GM19351 (cell line): ENCODE measurements at regions not wholly inside any gene's neighbourhood (a gene's known extent, or its start where the extent isn't known, plus 50 kb on each side); places are given as distances from the start of the nearest gene placed in this dataset.
"Not testable (repeated sequence)": the region's sequence is repeated elsewhere in the genome, so short reads cannot be mapped to it uniquely, and the experiment has no call there.

Source experiments
- ATAC-seq: cut with Tn5 transposase; IDR thresholded peaks from one replicate; pipeline ENCODE4 v1.9.1; 2021; ENCODE audit warnings: mild to moderate bottlenecking, moderate library complexity; ENCODE audit not compliant: unreplicated experiment

DNA sequence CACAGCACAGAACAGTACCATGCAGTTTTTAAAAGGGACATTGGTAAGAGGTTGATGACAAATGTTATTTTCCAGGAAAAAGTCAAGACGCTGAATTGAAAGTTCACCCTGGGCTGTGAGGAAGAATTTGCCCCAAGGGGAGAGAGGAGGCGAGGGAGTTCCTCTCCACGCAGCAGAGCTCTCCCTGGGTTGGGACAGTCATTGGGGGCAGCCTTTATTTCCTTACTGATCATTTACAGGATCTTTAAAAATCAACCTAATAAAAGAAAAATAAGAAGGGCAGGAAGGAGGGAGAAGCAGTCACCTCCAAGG, 49.9 kb upstream of the WNT7B start:
- ATAC-seq = no peak

DNA sequence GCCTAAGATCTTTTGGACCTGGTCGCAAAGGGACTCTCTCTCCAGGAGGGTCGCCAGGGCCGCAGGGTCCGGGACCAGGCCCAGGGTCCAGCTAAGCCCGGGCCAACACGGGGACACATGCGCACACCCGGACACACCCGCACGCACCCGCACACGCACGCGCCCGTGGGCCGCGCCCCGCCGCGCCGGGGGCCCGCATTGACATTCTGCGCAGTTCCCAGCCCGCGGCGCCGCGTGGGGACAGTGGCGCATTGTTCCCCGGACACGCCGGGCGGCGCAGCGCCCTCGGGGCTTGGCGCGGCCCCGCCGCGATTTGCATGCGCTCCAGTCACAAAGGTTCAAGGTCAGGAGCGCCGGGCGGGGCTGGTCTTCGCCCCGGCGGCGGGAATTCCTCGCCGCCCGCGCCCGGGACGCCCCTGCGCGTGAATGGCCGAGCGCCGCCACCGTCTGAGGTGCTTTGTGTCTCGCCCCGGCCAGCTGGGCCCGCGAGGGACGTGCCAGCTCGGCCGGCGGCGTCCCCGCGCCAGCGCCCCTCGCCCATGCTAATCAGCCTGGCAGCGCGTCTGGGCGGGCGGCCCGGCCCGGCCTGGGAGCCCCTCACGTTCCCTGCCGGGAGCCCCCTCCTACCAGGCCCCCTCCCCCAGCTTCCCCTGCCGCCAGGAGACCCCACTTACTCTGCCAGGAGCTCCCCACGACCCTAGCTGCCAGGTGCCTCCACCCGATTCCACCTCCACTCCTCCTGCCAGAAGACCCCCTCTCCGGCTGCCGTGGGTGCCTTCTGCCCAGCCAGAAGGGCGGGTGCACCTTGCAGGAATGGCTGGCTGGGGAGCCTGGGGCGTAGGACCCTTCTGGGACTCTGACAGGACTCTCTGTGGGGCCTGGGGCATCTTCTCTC, 50.5 kb upstream of the WNT7B start:
- ATAC-seq = no peak

DNA sequence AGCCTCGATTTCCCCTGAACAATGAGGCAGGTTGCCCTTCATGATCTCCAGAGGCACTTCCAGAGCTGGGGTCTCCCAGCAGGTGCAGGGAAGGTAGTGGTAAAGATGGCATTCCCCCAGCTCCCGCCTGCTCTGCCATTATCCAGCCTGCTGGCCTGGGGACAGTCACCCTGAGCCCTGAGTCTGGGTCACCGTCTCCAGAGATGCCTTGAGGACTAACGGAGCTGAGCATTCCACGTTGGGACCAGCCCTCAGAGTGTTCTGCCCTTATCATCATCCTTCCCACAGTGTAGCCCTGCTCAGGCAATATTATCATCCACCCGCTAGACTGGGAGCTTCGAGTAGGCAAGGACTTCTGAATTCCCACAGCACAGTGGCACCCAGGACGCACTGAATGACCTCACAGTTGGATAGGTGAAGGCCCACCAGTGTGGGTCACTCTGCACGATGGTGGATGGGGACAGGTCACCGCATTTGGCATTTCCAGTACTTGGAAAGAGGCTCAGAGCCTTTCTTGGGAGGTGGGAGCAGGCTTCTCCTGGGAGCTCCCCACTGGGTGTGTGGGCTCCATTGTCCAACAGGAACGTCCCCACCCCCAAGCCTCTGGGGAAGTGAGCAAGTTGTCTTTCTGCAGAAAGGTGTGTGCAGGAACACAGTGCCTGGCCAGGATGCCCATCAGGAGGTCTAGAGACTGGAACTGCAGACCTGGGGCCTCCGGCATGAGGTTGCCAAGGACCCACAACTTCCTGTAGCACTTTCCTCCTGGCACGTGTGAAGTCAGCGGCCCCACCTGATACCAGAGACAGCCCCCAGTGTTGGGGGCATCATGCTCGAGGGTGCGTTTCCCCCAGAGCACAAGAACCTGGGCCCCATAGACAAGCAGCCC, 51.4 kb upstream of the WNT7B start:
- no peak for ATAC-seq

DNA sequence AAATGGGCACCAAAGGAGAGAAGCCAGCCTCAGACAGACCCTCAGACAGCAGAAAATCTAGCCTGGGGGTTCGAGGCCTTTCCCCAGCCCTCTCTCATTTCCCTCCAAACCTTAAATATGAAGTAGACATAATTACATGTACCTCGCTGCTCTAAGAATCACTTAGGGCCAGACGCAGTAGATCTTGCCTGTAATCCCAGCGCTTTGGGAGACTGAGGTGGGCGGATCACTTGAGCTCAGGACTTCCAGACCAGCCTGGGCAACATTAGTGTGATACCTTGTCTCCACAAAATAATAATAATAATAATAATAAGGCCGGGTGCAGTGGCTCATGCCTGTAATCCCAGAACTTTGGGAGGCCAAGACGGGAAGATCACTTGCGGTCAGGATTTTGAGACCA, 52.1 kb upstream of the WNT7B start:
- no peak for ATAC-seq

DNA sequence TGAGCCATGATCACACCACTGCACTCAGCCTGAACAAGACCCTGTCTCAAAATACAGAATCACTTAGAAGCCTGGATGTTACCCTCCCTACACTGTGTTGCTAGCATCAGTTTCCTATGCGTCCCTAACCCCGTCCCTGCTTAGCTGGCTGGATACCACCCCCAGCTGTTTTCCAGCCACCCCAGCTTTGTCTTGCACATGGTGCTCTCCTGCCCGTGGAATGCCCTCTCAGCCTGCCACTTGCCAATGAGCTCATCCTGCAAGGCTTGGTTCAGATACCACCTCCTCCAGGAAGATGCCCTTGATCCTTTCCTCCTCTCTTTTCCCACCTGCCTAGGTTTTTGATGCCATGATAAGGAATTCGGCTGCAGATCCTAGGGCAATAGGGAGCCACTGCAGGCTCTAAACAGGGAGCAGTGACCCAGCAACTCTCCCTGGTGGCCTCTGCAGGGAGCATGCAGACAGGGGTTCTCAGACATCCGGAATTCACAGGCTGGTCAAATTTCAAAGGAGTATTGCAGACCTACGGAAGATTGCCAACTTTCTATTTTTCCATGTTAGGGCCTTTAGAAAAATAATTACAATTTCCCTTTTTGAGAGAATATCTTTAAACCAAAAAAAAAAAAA, 52.7 kb upstream of the WNT7B start:
- no peak for ATAC-seq

DNA sequence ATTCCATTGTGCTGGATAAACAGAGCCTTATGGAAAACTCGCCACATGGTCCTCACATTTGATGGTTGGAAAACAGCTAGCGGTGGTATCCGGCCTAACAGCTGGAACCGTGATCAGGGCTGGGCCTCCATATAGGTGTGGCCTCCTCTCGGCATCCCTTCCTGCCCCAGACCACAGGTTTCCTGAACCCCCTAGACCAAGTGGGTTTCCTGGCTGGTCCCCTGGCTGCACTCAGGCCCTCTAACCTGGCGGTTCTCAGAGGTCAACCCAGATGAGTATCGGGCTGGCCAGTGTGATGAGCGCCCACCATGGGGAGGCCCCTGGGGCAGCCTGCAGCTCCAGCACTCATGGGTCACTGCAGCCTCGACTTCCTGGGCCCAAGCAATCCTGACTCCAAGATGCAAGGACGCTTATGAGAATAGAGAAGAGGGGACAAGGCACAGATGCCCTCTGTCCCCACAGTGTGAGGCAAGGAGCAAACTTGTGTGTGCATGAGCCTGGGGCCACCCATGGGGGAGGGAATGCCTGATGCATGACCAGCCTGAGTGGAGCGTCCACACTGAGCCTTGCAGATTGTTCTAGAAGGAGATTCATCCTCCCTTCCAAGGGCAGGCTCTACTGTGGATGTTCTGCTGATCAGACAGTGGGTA, 53.4 kb upstream of the WNT7B start:
- ATAC-seq = no peak

DNA sequence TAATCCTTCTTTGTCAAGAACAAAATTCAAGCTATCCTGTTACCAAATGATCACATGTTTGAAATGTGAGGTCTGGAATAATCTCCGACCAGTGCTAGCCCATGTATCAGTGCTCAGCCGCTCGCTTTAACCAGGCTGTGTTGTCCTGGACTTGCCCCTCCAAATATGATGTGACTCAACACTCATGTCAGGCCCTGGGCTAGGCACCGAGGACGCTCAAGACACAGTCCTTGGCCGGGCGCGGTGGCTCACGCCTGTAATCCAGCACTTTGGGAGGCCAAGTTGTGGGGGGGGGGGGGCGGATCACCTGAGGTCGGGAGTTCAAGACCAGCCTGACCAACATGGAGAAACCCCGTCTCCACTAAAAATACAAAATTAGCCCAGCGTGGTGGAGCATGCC, 54.1 kb upstream of the WNT7B start:
- ATAC-seq = no peak

DNA sequence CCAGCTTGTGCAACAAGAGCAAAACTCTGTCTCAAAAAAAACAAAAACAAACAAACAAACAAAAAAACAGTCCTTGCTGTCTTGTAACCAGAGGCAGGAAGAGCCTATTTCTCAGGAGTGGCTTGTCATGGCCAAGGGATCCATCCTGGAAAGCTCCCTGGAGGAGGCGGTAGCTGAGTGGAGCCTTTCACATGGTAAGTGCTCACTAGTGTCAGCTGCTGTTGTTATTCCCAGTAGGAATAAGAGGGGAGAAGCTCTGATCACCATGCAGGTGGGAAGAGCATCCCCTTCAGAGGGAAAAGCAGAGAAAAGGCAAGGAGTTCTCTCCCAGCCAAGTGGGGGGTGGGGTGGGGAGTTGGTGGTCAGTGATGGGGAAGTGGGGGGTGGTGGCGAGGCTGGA, 54.6 kb upstream of the WNT7B start:
- ATAC-seq = no peak

DNA sequence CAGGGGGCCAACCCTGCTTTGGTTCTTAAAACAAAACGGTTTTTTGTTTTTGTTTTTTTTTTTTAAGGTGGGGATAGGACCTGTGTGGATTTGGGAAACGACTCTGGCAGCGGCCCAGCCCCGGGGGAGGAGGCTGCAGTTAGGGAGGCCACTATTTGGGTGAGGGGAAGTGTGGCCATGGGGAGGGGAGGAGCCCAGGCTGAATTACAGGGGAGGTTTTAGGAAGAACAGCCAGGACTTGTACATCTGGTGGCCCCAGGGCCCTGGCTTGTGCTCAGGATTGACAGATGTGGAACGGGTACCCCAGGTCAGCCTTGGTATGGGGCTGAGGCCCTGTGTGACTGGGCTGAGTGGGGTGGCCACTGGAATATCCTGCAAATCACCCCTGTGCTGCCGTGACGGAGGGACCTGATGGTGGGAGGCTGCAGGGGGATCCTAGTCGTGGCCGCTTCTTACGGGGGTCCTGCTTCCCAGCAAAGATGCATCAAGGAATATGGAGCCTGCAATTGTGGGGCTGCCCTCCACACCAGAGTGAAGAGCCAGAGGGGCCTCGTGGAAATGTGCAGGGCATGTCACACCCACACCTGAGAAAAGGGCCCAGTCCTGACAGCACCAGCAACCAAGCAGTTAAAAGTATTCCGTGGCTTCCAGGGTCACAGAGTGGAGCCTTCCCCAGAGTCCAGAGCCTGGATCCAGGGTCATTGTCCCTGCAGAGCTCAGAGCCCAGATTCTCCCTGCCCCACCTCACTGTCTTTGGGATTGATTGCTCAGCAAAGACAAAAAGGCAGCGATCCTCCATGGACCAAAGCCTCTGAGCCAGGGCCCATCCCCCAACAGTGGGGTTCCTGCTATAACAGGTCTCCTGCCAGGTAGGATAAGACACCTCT, 55.2 kb upstream of the WNT7B start:
- ATAC-seq = no peak

DNA sequence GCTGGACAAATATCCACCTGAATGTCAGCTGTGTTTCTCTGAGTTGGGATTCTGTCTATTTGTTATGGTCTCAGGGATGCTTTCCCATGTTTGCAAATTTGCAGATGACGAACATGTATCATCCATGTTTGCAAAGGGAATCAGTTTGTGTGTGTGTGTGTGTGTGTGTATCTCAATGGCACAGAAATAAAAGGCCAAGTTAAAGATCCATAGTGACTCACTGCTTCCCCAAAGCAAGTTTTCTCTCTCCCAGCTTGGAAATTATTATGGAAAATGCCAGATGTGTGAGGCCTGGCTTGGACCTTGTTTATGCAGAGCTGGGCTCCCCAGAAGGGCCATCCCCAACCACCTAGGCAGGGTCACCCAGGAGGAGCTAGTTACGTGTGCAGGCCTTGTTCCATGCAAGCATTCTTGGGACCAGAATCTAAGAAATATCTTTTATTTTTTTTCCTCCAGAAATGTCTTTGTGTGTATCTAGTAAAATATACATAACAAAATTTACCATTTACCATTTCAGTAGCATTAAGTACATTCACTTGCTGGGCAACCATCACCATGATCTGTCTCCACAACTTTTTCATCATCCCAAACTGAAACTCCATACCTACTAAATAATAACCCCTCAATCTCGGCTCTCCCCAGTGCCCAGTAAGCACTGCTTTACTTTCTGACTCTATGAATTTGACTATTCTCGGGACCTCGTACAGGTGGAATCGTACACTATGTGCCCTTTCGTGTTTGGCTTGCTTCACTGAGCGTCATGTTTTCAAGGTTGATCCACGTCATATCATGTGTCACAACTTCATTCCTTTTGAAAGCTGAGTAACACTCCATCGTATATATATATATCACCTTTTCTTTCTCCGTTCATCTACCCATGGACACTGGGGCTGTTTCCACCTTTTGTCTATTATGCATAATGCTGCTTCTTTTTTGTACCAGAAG, 56.6 kb upstream of the WNT7B start:
- no peak for ATAC-seq

DNA sequence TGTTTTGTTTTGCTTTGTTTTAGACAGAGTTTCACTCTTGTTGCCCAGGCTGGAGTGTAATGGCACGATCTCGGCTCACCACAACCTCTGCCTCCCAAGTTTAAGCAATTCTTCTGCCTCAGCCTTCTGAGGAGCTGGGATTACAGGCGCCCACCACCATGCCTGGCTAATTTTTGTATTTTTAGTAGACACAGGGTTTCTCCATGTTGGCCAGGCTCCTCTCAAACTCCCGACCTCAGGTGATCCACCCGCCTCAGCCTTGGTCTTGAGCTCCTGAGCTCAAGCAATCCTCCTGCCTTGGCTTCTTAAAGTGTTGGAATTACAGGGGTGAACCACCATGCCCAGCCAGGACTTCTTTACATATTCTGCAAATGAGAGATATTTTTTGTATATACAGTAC, 57.5 kb upstream of the WNT7B start:
- ATAC-seq = not testable (repeated sequence)

DNA sequence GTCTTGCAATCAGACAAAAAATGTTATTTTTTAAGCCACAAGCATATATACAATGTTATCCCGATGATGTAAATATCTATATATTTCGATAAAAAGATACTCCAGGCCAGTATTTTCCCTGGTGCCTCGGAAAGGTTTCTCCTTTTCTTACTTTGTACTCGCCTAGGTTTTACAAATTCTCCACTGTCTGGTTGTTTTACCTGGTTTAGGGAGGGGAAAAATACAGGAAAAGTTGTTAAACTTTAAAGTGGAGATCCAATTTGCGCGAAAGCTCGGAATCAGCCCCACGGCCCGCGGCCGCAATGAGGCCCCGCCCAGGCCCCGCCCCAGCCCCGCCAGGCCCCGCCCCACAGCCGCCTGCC, 58.4 kb upstream of the WNT7B start:
- ATAC-seq = no peak

DNA sequence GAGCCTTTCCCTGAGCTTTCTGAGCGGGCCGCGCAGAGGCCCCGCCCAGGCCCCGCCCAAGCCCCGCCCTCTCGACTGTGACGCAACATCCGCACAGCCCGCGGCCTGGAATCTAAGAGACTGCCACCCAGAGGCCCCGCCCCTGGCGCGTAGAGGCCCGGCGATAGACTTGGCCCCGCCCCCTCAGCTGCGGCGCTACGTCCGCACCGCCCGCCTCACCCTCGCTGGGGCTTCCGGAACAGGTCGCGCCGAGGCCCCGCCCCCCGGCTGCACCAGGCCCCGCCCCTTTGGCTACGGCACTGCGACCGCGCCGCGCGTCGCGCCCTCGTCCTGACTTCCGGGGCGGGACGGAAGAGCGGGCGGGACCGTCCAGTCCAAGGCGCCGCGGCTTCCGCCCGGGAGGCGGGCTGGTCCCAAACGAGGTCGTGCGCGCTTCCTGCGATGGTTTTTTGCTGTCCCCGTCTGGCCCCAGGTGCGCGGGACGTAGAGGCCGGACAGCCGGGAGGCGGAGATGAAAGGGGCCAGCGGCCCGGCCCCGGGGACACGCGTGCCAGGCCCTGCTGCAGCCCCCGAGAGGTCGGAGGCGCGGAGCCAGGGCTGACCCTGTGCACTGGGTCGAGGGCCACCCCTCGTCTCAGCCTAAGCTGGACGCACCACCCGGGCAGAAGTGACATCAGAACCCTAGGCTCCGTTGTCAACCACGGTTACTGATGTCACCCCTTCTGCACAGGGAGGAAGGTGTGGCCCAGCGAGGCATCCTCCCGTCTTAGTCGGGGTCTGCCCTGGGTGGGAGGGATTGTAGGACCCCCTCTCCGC, 59.0 kb upstream of the WNT7B start:
- ATAC-seq = peak; percentile 90

DNA sequence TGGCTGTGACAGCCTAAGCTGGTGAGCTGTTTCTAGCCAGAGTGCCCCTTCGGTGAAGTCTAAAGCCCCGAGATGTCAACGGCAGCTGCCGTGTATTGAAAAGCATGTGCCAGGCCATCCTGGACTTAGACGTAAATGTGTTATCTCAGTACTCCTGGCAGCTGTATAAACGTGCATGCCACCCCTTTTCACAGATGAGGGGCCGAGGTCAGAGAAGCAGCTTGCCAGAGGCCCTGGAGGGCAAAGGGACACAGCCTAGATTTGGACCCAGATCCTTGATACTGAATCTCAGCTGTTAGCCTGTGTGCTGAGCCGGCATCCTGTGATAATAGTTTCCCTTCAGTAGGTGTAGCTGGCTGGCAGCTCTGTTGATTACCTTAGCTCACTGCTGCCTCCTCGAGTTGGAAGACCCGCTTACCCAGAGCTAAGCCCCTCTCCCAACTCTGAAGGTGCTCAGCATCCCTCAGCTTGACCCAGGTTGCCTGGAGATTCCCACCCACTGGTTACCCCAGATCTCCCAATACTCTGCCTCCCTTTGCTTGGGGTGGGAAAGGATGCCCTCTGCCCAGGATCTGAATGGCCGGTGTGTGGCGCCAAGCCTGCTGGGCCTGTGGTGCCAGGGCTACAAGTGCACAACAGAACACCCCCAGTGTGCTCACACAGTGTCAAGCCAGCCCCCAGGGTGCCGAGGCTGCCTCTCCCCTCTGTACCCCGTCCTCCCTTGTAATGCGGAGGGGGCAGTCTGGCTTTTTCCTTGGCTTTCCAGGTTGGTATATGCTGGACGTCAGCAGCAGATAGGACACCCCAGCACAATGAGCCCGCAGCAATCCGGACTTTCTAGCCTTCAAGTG, 59.8 kb upstream of the WNT7B start:
- ATAC-seq = no peak

DNA sequence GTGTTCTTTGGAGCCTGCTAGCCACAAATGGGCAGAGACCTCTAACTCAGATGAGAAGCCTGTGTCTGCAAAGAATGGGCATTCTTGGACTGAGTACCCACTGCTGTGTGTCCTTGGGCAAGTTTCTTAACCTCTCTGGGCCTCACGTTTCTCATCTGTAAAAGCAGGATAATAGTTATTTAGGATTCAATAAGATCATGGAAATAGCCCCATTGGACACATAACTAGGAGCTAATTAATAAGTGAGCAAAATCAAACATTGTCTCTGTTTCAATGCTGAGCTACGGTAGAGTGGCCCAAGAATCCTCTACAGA, 61.2 kb upstream of the WNT7B start:
- no peak for ATAC-seq

DNA sequence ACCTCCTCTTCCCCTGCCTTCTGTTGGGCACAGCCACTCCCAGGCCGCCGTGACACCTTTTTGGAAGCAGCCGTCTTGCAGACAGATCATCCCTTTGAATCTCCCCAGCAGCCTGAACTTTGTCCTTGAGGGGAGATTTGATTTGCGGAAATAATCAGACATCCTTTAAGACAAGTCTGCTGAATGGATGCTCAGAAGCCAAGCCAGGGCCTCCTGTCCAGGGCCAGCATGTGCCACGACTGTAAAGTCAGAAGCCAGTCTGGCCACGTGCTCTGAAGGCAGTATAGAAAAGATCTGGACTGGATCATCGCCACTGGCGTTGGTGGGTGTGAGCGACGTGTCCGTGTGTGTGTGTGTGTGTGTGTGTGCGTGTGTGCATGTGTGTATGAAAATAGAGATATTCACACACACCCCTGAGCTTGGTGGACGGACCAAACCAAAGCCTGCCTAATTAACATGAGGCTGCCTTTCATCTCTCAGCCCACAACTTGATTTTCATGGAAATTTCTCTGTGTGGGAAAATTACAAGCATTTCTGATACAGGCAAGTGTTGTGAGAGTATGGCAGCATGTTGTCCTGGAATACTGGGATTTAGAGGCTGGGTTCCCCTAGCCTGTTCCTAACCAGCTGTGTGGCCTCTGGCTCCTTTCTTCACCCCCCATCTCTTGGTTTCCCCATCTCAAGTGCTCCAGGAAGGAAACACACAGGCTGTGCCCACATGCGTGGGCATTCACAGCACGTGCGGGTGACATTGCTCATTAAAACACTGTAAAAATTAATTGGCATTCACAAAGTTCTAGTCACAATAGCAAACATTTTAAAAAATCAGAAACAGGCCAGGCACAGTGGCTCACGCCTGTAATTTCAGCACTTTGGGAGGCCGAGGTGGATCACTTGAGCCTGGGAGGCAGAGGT, 61.8 kb upstream of the WNT7B start:
- ATAC-seq = no peak

DNA sequence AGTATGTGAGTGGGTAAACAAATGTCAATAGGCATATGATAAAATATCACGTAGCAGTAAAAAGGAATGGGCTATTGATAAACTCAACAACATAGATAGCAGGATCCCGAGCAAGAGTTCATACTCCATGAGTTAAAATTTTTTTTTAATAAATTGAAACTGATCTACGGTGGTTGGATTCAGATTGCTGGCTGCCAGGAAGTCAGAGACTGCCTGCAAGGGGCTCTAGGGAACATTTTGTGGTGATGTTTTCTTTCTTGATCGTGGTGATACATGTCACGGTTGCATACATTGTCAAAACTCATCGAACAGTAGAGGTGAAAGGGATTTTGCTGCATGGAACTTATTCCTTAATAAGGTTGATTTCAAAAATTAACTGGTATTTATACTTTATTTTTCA, 62.6 kb upstream of the WNT7B start:
- ATAC-seq = no peak
